GM18498 (cell line): ENCODE measurements at regions not wholly inside any gene's neighbourhood (a gene's known extent, or its start where the extent isn't known, plus 50 kb on each side); places are given as distances from the start of the nearest gene placed in this dataset.
"Not testable (repeated sequence)": the region's sequence is repeated elsewhere in the genome, so short reads cannot be mapped to it uniquely, and the experiment has no call there.

Experiments used
- ATAC-seq: cut with Tn5 transposase; IDR thresholded peaks from one replicate; pipeline ENCODE4 v1.9.1; 2021; ENCODE audit warnings: mild to moderate bottlenecking, moderate library complexity; ENCODE audit not compliant: unreplicated experiment

GRCh38 chr12:116360579-116361413 is 83.3 kb upstream of the MED13L start:
- no peak for ATAC-seq

GRCh38 chr12:116361414-116362223 is 84.1 kb upstream of the MED13L start:
- no peak for ATAC-seq

GRCh38 chr12:116365114-116365513 is 87.6 kb upstream of the MED13L start:
- ATAC-seq: no peak

GRCh38 chr12:116365606-116366455 is 88.3 kb upstream of the MED13L start:
- no peak for ATAC-seq

- no peak for ATAC-seq
These were observed 88.9 kb upstream of the MED13L start for GRCh38 chr12:116366456-116366776.

- no peak for ATAC-seq
These were observed 89.3 kb upstream of the MED13L start for GRCh38 chr12:116366824-116367223.

- no peak for ATAC-seq
These were observed 91.0 kb upstream of the MED13L start for GRCh38 chr12:116368196-116369194.

- no peak for ATAC-seq
These were observed 92.5 kb upstream of the MED13L start for GRCh38 chr12:116370004-116370404.

- ATAC-seq: no peak
These were observed 93.5 kb upstream of the MED13L start for GRCh38 chr12:116370886-116371580.

GRCh38 chr12:116372815-116373214 is 95.3 kb upstream of the MED13L start:
- ATAC-seq: no peak

- ATAC-seq: no peak
These were observed 96.2 kb upstream of the MED13L start for GRCh38 chr12:116373572-116374206.

GRCh38 chr12:116374207-116374606 is 96.7 kb upstream of the MED13L start:
- no peak for ATAC-seq

GRCh38 chr12:116375278-116375842 is 97.9 kb upstream of the MED13L start:
- no peak for ATAC-seq

GRCh38 chr12:116376354-116377193 is 99.1 kb upstream of the MED13L start:
- no peak for ATAC-seq

- ATAC-seq: not testable (repeated sequence)
These were observed 99.7 kb upstream of the MED13L start for GRCh38 chr12:116377194-116377571.

GRCh38 chr12:116378002-116378401 is 100.5 kb upstream of the MED13L start:
- ATAC-seq: no peak

- ATAC-seq: no peak
These were observed 102.6 kb upstream of the MED13L start for GRCh38 chr12:116380108-116380507.

- not testable (repeated sequence) for ATAC-seq
These were observed 103.2 kb upstream of the MED13L start for GRCh38 chr12:116380740-116381139.
